ENCODE measurements at regions not wholly inside any gene's neighbourhood (a gene's known extent, or its start where the extent isn't known, plus 50 kb on each side); places are given as distances from the start of the nearest gene placed in this dataset.

DNA sequence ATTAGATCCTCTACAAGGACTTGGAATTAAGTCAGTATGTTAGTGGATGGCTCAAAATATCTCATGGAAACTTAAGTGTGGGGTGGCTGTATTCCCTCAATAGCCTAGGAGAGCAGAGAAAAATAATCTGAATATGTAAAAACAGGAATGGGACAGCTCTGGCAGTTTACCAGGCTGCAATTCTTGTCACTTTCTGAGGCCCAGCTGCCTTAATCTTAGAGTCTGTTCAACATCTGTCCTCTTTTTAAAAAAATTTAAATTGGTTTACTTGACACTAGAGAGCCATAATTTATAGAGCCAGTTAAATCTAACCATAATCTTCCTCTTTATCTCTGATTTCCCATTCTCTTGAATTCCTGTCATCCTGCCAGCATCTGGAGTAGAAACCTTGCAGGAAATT, 109.2 kb upstream of the CXCL13 start:
- TF ChIP-seq, protein P1, sequence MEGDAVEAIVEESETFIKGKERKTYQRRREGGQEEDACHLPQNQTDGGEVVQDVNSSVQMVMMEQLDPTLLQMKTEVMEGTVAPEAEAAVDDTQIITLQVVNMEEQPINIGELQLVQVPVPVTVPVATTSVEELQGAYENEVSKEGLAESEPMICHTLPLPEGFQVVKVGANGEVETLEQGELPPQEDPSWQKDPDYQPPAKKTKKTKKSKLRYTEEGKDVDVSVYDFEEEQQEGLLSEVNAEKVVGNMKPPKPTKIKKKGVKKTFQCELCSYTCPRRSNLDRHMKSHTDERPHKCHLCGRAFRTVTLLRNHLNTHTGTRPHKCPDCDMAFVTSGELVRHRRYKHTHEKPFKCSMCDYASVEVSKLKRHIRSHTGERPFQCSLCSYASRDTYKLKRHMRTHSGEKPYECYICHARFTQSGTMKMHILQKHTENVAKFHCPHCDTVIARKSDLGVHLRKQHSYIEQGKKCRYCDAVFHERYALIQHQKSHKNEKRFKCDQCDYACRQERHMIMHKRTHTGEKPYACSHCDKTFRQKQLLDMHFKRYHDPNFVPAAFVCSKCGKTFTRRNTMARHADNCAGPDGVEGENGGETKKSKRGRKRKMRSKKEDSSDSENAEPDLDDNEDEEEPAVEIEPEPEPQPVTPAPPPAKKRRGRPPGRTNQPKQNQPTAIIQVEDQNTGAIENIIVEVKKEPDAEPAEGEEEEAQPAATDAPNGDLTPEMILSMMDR (IDR thresholded peaks at IDR 0.05; ENCODE audit: insufficient read depth, low read length), result no peak
- TF ChIP-seq POLR2AphosphoS5 (IDR thresholded peaks at IDR 0.05; ENCODE audit: low read depth) (no peak), SPI1 (IDR thresholded peaks at IDR 0.05; ENCODE audit: borderline replicate concordance, low read depth) (no peak)
- TF ChIP-seq, protein P2, sequence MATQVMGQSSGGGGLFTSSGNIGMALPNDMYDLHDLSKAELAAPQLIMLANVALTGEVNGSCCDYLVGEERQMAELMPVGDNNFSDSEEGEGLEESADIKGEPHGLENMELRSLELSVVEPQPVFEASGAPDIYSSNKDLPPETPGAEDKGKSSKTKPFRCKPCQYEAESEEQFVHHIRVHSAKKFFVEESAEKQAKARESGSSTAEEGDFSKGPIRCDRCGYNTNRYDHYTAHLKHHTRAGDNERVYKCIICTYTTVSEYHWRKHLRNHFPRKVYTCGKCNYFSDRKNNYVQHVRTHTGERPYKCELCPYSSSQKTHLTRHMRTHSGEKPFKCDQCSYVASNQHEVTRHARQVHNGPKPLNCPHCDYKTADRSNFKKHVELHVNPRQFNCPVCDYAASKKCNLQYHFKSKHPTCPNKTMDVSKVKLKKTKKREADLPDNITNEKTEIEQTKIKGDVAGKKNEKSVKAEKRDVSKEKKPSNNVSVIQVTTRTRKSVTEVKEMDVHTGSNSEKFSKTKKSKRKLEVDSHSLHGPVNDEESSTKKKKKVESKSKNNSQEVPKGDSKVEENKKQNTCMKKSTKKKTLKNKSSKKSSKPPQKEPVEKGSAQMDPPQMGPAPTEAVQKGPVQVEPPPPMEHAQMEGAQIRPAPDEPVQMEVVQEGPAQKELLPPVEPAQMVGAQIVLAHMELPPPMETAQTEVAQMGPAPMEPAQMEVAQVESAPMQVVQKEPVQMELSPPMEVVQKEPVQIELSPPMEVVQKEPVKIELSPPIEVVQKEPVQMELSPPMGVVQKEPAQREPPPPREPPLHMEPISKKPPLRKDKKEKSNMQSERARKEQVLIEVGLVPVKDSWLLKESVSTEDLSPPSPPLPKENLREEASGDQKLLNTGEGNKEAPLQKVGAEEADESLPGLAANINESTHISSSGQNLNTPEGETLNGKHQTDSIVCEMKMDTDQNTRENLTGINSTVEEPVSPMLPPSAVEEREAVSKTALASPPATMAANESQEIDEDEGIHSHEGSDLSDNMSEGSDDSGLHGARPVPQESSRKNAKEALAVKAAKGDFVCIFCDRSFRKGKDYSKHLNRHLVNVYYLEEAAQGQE (IDR thresholded peaks at IDR 0.05; ENCODE audit: insufficient replicate concordance, low read depth), result no peak
